Naive thymus-derived CD4-positive, alpha-beta T cell (primary cell): ENCODE measurements at regions not wholly inside any gene's neighbourhood (a gene's known extent, or its start where the extent isn't known, plus 50 kb on each side); places are given as distances from the start of the nearest gene placed in this dataset.

Experiments
- ATAC-seq: fragments of 150-1000 bp; cut with Tn5 transposase; 2 replicates; pipeline ENCODE4 v1.10.0; 2021; ENCODE audit warnings: mild to moderate bottlenecking, moderate library complexity
- CTCF ChIA-PET: fragments of 350-600 bp; sonication (Branson Sonifier 250); formaldehyde crosslinking; loops from one replicate; lab custom pipeline; 2021; ENCODE audit warnings: antibody characterized with exemption; lab: Charles Lee
- POLR2A ChIA-PET: fragments of 350-600 bp; sonication (Branson Sonifier 250); formaldehyde crosslinking; loops from one replicate; lab custom pipeline; 2021; ENCODE audit warnings: antibody characterized with exemption, inconsistent platforms; lab: Charles Lee
- DNase-seq, 9 donors: peaks; one replicate each; pipeline versions ENCODE4 v3.0.0 to v3.0.0-alpha.2; 2020 to 2022; ENCODE audit warnings: mixed read lengths in 1 of 9
- H3K27ac ChIP-seq: one replicate; pipeline ENCODE4 v1.7.0; 2013; ENCODE audit warnings: mild to moderate bottlenecking, low read depth, low read length, moderate library complexity
- H3K27me3 ChIP-seq, 2 donors: one replicate each; pipeline ENCODE4 v1.7.0; 2013; ENCODE audit warnings: low read length in 2 of 2, mild to moderate bottlenecking in 2 of 2, moderate library complexity in 2 of 2; ENCODE audit not compliant: control insufficient read depth in 2 of 2, insufficient read depth in 2 of 2
- H3K36me3 ChIP-seq, 3 experiments: 1 replicate in 2 of 3; 2 replicates in 1 of 3; pipeline ENCODE4 v1.7.0; 2013; ENCODE audit warnings: low read length in 3 of 3, mild to moderate bottlenecking in 3 of 3, moderate library complexity in 1 of 3; ENCODE audit not compliant: insufficient read depth in 3 of 3, control insufficient read depth in 2 of 3
- H3K4me1 ChIP-seq, 2 donors: one replicate each; pipeline ENCODE4 v1.7.0; 2013; ENCODE audit warnings: low read length in 2 of 2, mild to moderate bottlenecking in 2 of 2, moderate library complexity in 1 of 2; ENCODE audit not compliant: control insufficient read depth in 2 of 2, insufficient read depth in 2 of 2
- H3K4me3 ChIP-seq: 2 replicates; pipeline ENCODE4 v1.7.0; 2013; ENCODE audit warnings: mild to moderate bottlenecking, low read length
- H3K9me3 ChIP-seq, 3 experiments: 1 replicate in 2 of 3; 2 replicates in 1 of 3; pipeline ENCODE4 v1.7.0; 2013; ENCODE audit warnings: low read length in 3 of 3; ENCODE audit not compliant: control insufficient read depth in 2 of 3
- H3K27ac Mint-ChIP-seq, 9 donors: one replicate each; pipeline ENCODE4 v1.8.0; 2020 to 2022; ENCODE audit warnings: mixed read lengths in 9 of 9, mild to moderate bottlenecking in 8 of 9, moderate library complexity in 5 of 9, inconsistent platforms in 2 of 9
- H3K27me3 Mint-ChIP-seq, 5 donors: one replicate each; pipeline ENCODE4 v1.8.0; 2021 to 2022; ENCODE audit warnings: mixed read lengths in 5 of 5, mild to moderate bottlenecking in 1 of 5
- H3K36me3 Mint-ChIP-seq, 5 donors: one replicate each; pipeline ENCODE4 v1.8.0; 2020 to 2022; ENCODE audit warnings: mixed read lengths in 5 of 5, mild to moderate bottlenecking in 3 of 5, inconsistent platforms in 1 of 5
- H3K4me1 Mint-ChIP-seq, 7 donors: one replicate each; pipeline ENCODE4 v1.8.0; 2020 to 2022; ENCODE audit warnings: mixed read lengths in 7 of 7, mild to moderate bottlenecking in 3 of 7, inconsistent platforms in 1 of 7
- H3K4me3 Mint-ChIP-seq, 10 donors: one replicate each; pipeline ENCODE4 v1.8.0; 2020 to 2022; ENCODE audit warnings: mild to moderate bottlenecking in 10 of 10, mixed read lengths in 10 of 10, moderate library complexity in 6 of 10, inconsistent platforms in 2 of 10
- H3K9me3 Mint-ChIP-seq, 11 donors: one replicate each; pipeline ENCODE4 v1.8.0; 2020 to 2022; ENCODE audit warnings: mixed read lengths in 11 of 11, mild to moderate bottlenecking in 4 of 11, inconsistent platforms in 1 of 11, moderate library complexity in 1 of 11
- intact Hi-C, 2 donors: fragments of 100-400 bp; cut with micrococcal nuclease; formaldehyde crosslinking; loops; one replicate each; pipeline ENCODE4 v1.15.1; 2023

DNA sequence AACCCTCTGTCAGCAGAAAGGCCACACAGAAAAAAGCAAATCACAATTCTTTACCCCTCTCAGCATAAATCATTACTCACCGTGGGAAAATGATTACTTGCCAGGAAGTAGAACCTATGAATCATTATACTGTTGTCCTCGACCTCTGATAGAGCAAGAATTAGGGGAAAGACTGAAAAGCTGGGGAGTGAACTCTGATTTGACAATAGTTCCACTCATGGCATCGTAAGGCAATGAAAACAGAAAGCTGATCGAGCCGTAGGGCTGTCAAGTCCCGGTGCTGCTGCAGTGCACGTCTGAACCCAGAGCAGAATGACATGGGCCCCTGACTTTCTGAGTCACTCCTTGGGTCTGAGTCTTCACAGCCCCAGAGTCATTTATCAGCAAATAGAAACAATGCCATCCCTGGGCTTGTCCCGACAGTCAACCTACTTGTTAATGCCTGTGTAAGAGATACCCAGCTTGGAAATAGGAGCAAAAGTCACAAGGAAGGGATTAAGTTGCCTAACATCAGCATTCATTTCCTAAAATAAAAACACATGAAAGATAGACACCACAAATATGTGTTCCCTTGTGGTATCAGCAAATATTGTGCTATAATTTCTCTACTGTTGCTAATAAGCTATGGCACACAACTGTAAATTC lies 224.8 kb upstream of the MARCKS start:
- POLR2A ChIA-PET = no interaction called here
- Histone ChIP-seq H3K9me3 (no peaks in the 10 kb centered on the region), H3K27me3 (no peaks in the 10 kb centered on the region), H3K4me1 (peaks cover 0 to 3% of the 10 kb centered on the region in 2 donors), H3K27ac (no peak overlapping the region), H3K36me3 (no peaks in the 10 kb centered on the region), H3K4me3 (no peak overlapping the region)
- H3K4me1 Mint-ChIP-seq = peaks cover 0 to 10% (median 0%) of the 10 kb centered on the region in 7 donors
- peaks cover 0 to 15% (median 0%) of the 10 kb centered on the region in 5 donors for H3K27me3 Mint-ChIP-seq
- intact Hi-C loops = no loop called here
- H3K36me3 Mint-ChIP-seq = no peaks in the 10 kb centered on the region
- ATAC-seq (peak; percentile 69), DNase-seq (no peak)
- no peak overlapping the region for H3K4me3 Mint-ChIP-seq
- peaks cover 0 to 4% (median 0%) of the 10 kb centered on the region in 11 donors for H3K9me3 Mint-ChIP-seq
- CTCF ChIA-PET = no interaction called here
- no peak overlapping the region for H3K27ac Mint-ChIP-seq

DNA sequence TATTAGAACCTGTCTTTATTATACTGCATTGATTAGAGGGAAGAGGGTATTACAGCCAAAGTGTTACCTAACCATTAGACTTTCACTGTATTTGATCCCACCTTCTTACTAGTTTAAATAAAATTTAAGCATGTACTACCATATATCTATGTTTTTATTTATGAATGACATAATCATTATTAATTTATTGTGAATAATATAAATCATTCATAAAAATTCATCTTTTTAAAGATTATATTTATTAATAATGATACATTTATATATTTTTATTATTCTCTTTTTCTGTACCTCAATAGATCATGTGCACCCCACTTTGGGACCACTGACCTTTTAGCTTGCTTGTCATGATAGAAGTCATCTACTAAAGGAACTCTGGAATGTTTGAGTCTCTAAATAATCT lies 223.5 kb upstream of the MARCKS start:
- ChIA-PET CTCF (no interaction called here), POLR2A (no interaction called here)
- DNase-seq (no peak), ATAC-seq (no peak)
- intact Hi-C loops = no loop called here
- Mint-ChIP-seq H3K36me3 (no peaks in the 10 kb centered on the region), H3K27me3 (peaks cover 0 to 15% (median 6%) of the 10 kb centered on the region in 5 donors), H3K9me3 (peaks cover 0 to 4% (median 0%) of the 10 kb centered on the region in 11 donors), H3K4me3 (no peak overlapping the region), H3K27ac (no peak overlapping the region), H3K4me1 (peaks cover 0 to 10% (median 0%) of the 10 kb centered on the region in 7 donors)
- Histone ChIP-seq H3K27ac (no peak overlapping the region), H3K27me3 (no peaks in the 10 kb centered on the region), H3K36me3 (no peaks in the 10 kb centered on the region), H3K4me1 (peaks cover 0 to 3% of the 10 kb centered on the region in 2 donors), H3K9me3 (no peaks in the 10 kb centered on the region), H3K4me3 (no peak overlapping the region)

DNA sequence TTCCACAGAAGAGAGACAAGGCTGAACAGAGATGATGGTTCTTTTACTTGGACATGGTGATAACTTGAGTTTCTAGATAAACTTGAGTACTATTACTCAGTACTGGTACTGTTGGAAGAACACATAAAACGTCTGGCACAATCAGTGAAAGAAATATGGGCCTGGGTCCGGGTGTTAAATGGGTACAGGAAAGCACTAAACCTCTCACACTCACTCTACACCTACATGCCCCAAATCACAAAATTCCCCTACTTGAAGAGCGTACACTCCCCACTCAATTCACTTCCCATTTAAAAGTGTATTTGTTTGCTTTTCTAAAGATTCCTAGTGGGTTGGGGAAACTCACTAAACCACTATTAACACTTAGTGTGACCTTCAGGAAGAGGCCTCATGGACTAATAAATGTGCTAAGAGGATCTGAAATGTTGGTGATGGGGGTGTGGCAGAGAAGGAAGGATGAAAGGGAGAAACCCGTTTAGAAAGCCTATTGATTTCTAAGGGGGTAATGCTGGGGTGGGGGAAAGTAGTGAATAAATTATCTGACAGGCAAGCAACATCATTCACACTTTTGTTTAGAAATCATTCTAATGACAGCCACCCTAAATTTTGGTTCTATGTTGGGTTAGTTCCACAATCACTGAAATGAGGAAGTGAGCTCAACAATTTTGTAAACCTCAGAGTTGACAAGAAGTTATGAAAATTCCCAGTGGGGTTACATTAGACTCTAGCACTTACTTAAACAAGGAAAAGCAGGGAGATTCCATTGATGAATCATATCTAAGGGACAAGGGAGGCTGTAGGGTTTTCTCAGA lies 222.6 kb upstream of the MARCKS start:
- intact Hi-C loops = no loop called here
- ChIA-PET CTCF (no interaction called here), POLR2A (no interaction called here)
- Mint-ChIP-seq H3K27ac (no peak overlapping the region), H3K36me3 (no peaks in the 10 kb centered on the region), H3K27me3 (peaks cover 0 to 15% (median 6%) of the 10 kb centered on the region in 5 donors), H3K4me1 (peaks cover 0 to 10% (median 0%) of the 10 kb centered on the region in 7 donors), H3K4me3 (no peak overlapping the region), H3K9me3 (peaks cover 0 to 4% (median 0%) of the 10 kb centered on the region in 11 donors)
- Histone ChIP-seq H3K4me3 (no peak overlapping the region), H3K27me3 (no peaks in the 10 kb centered on the region), H3K9me3 (no peaks in the 10 kb centered on the region), H3K27ac (no peak overlapping the region), H3K36me3 (no peaks in the 10 kb centered on the region), H3K4me1 (peaks cover 0 to 3% of the 10 kb centered on the region in 2 donors)
- ATAC-seq = peak; percentile 28
- DNase-seq = no peak

DNA sequence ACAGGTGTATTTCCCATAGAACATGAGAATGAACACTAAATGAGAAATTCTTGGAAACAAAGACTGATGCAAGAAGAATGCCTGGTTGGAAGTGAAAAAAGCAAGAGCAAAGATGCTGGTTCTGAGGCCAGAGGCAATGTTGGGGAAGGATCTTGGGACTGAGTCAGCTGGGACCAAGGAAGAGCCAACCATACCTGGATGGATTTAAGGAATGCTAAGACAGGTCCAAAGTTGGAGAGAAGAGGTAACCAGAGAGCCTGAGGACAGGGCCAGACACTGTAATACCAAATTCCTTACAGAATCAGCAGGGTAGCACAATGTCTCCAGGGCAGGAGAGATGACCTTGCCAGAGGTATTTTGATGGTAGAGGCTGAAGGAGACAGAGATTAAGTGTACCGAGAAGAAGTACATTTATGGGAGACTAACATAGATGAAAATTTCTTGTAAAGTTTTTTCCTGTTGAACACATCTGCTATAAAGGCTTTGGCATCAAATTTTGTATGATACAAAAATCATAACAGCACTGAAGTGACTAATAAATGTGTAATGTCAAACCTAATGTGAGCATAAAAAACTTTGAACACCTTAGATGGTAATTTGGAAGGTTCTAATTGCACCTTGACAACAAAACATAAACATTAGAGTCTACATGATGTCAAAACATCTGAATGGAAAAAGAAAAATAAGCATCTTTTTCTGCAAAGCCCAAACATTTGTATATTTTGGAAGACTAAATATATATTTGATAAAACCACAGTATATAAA lies 221.7 kb upstream of the MARCKS start:
- no peaks in the 10 kb centered on the region for H3K9me3 ChIP-seq
- ATAC-seq = no peak
- H3K36me3 ChIP-seq = no peaks in the 10 kb centered on the region
- peaks cover 0 to 23% (median 8%) of the 10 kb centered on the region in 5 donors for H3K27me3 Mint-ChIP-seq
- no peaks in the 10 kb centered on the region for H3K36me3 Mint-ChIP-seq
- ChIA-PET POLR2A (no interaction called here), CTCF (no interaction called here)
- H3K4me3 Mint-ChIP-seq = no peak overlapping the region
- peaks cover 0 to 10% (median 0%) of the 10 kb centered on the region in 7 donors for H3K4me1 Mint-ChIP-seq
- no peak overlapping the region for H3K27ac Mint-ChIP-seq
- no peaks in the 10 kb centered on the region for H3K27me3 ChIP-seq
- peaks cover 0 to 4% (median 0%) of the 10 kb centered on the region in 11 donors for H3K9me3 Mint-ChIP-seq
- H3K4me3 ChIP-seq = no peak overlapping the region
- H3K4me1 ChIP-seq = no peaks in the 10 kb centered on the region
- no peak for DNase-seq
- H3K27ac ChIP-seq = no peak overlapping the region
- intact Hi-C loops = no loop called here

DNA sequence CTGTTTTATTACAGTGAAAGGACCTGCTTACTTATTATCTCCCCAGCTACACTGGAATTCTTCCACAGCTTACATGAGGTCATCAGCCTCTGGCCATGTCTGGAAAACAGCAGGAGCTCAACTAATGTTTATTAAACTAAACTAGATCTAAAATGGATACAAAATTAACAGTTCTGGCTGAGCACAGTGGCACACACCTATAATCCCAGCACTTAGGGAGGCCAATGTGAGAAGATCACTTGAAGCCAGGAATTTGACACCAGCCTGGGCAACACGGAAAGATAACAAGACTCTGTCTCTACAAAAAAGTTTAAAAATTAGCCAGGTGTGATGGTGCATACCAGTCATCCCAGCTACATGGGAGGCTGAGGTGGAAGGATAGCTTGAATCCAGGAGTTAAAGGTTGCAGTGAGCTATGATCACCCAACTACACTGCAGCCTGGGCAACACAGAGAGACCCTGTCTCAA lies 220.8 kb upstream of the MARCKS start:
- no peak overlapping the region for H3K27ac Mint-ChIP-seq
- ChIA-PET POLR2A (no interaction called here), CTCF (no interaction called here)
- peaks cover 0 to 4% (median 0%) of the 10 kb centered on the region in 7 donors for H3K4me1 Mint-ChIP-seq
- no peaks in the 10 kb centered on the region for H3K27me3 ChIP-seq
- H3K36me3 ChIP-seq = no peaks in the 10 kb centered on the region
- DNase-seq (no peak), ATAC-seq (no peak)
- intact Hi-C loops = no loop called here
- H3K27ac ChIP-seq = no peak overlapping the region
- H3K27me3 Mint-ChIP-seq = peaks cover 0 to 23% (median 8%) of the 10 kb centered on the region in 5 donors
- no peak overlapping the region for H3K4me3 ChIP-seq
- H3K4me3 Mint-ChIP-seq = no peak overlapping the region
- H3K9me3 Mint-ChIP-seq = peaks cover 0 to 4% (median 0%) of the 10 kb centered on the region in 11 donors
- no peaks in the 10 kb centered on the region for H3K36me3 Mint-ChIP-seq
- no peaks in the 10 kb centered on the region for H3K9me3 ChIP-seq
- H3K4me1 ChIP-seq = no peaks in the 10 kb centered on the region

DNA sequence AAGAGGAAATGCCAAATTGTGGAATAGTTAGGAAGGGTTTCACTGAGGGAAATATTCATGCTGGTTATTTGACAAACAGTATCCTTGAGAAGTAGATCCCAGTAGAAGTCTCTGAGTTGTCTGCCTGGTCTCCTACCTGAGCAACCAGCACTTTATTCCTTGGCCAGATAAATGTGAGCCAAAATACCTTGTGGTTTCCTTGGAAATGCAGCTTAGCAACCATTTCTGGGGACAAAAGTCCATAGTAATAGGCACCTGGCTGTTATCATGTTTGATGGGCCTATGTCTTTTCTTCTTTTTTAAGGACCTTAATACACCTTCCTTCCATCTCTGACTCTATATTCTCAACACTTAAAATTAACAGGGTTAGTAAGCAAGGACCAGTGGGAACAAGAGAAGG lies 217.1 kb upstream of the MARCKS start:
- Mint-ChIP-seq H3K27me3 (peaks cover 0 to 19% (median 8%) of the 10 kb centered on the region in 5 donors), H3K9me3 (peaks cover 0 to 2% (median 0%) of the 10 kb centered on the region in 11 donors), H3K27ac (no peak overlapping the region), H3K4me3 (no peak overlapping the region), H3K36me3 (no peaks in the 10 kb centered on the region), H3K4me1 (no peaks in the 10 kb centered on the region)
- H3K4me1 ChIP-seq = no peaks in the 10 kb centered on the region
- H3K36me3 ChIP-seq = no peaks in the 10 kb centered on the region
- no peak for DNase-seq
- no peaks in the 10 kb centered on the region for H3K27me3 ChIP-seq
- no peak overlapping the region for H3K4me3 ChIP-seq
- ChIA-PET POLR2A (no interaction called here), CTCF (no interaction called here)
- ATAC-seq = no peak
- H3K9me3 ChIP-seq = no peaks in the 10 kb centered on the region
- intact Hi-C loops = no loop called here
- no peak overlapping the region for H3K27ac ChIP-seq
